Neural cell (in vitro differentiated cells): ENCODE measurements at regions not wholly inside any gene's neighbourhood (a gene's known extent, or its start where the extent isn't known, plus 50 kb on each side); places are given as distances from the start of the nearest gene placed in this dataset.
"Not testable (repeated sequence)": the region's sequence is repeated elsewhere in the genome, so short reads cannot be mapped to it uniquely, and the experiment has no call there.

Experiments
- H2AFZ ChIP-seq: fragments of 200-600, 300-800 bp; sonication (generic), shearing (Covaris generic); 2 replicates; pipeline ENCODE4 v1.6.0; 2014; ENCODE audit warnings: low read depth, mild to moderate bottlenecking, antibody characterized with exemption, low read length, moderate library complexity
- H3F3A ChIP-seq: fragments of 200-600 bp; shearing (Covaris generic); 2 replicates; pipeline ENCODE4 v1.6.1; 2016; ENCODE audit warnings: mild to moderate bottlenecking, moderate library complexity, mixed read lengths, antibody characterized with exemption, low read length; ENCODE audit not compliant: insufficient read depth, poor library complexity, severe bottlenecking
- H3K27ac ChIP-seq: fragments of 200-600, 300-800 bp; sonication (generic), shearing (Covaris generic); 2 replicates; pipeline ENCODE4 v1.5.1; 2014; ENCODE audit warnings: mild to moderate bottlenecking, low read length, moderate library complexity
- H3K27me3 ChIP-seq: fragments of 300-800, 200-600 bp; sonication (generic), shearing (Covaris generic); 2 replicates; pipeline ENCODE4 v1.6.0; 2014; ENCODE audit warnings: mild to moderate bottlenecking, low read depth, low read length, moderate library complexity; ENCODE audit not compliant: insufficient read depth
- H3K36me3 ChIP-seq: fragments of 300-800, 200-600 bp; sonication (generic), shearing (Covaris generic); 2 replicates; pipeline ENCODE4 v1.5.1; 2014; ENCODE audit warnings: mild to moderate bottlenecking, antibody characterized with exemption, low read length, moderate library complexity; ENCODE audit not compliant: insufficient read depth
- H3K4me2 ChIP-seq: fragments of 300-800, 200-600 bp; sonication (generic), shearing (Covaris generic); 2 replicates; pipeline ENCODE4 v1.6.0; 2014; ENCODE audit warnings: mild to moderate bottlenecking, low read length
- H3K4me3 ChIP-seq: fragments of 300-800, 200-600 bp; sonication (generic), shearing (Covaris generic); 2 replicates; pipeline ENCODE4 v1.5.1; 2014; ENCODE audit warnings: mild to moderate bottlenecking, low read length, moderate library complexity
- H3K79me2 ChIP-seq: fragments of 200-600 bp; shearing (Covaris generic); replicated peaks from 2 replicates; pipeline ENCODE4 v1.6.0; 2014; ENCODE audit warnings: mild to moderate bottlenecking, low read length, moderate library complexity; ENCODE audit not compliant: insufficient read depth
- H3K9ac ChIP-seq: fragments of 300-800, 200-600 bp; sonication (generic), shearing (Covaris generic); 2 replicates; pipeline ENCODE4 v1.6.1; 2016; ENCODE audit warnings: mild to moderate bottlenecking, low read length, mixed read lengths
- H3K9me2 ChIP-seq: fragments of 200-600 bp; shearing (Covaris generic); 2 replicates; pipeline ENCODE4 v1.6.1; 2016; ENCODE audit warnings: mild to moderate bottlenecking, low read length, mixed read lengths; ENCODE audit not compliant: insufficient read depth
- H3K9me3 ChIP-seq: fragments of 200-600, 300-800 bp; sonication (generic), shearing (Covaris generic); 2 replicates; pipeline ENCODE4 v1.6.1; 2016; ENCODE audit warnings: mild to moderate bottlenecking, mixed run types, low read length, moderate library complexity, mixed read lengths
- H4K20me1 ChIP-seq: fragments of 200-600 bp; shearing (Covaris generic); 2 replicates; pipeline ENCODE4 v1.6.1; 2016; ENCODE audit warnings: mild to moderate bottlenecking, mixed run types; ENCODE audit not compliant: insufficient read depth
- CTCF ChIP-seq: fragments of 450-650 bp; IDR thresholded peaks from 2 replicates; pipeline ENCODE4 v1.5.1; 2014; ENCODE audit warnings: antibody characterized with exemption, mild to moderate bottlenecking, moderate library complexity; ENCODE audit not compliant: poor library complexity, severe bottlenecking
- EP300 ChIP-seq: fragments of 450-650 bp; conservative IDR thresholded peaks from 2 replicates; pipeline ENCODE4 v1.6.1; 2014; ENCODE audit warnings: antibody characterized with exemption, mild to moderate bottlenecking, moderate library complexity; ENCODE audit not compliant: poor library complexity, severe bottlenecking
- EZH2 ChIP-seq: fragments of 200-600, 300-800 bp; shearing (Covaris generic), sonication (generic); IDR thresholded peaks from 2 replicates; pipeline ENCODE4 v1.6.1; 2014; ENCODE audit warnings: antibody characterized with exemption, low read length, borderline replicate concordance, mild to moderate bottlenecking; ENCODE audit not compliant: insufficient read depth, poor library complexity, severe bottlenecking
- MXI1 ChIP-seq: fragments of 450-650 bp; conservative IDR thresholded peaks from 2 replicates; pipeline ENCODE4 v1.6.1; 2014; ENCODE audit warnings: antibody characterized with exemption, mild to moderate bottlenecking; ENCODE audit not compliant: poor library complexity, severe bottlenecking
- POLR2AphosphoS5 ChIP-seq: IDR thresholded peaks from 2 replicates; pipeline ENCODE4 v1.6.1; 2012
- RAD21 ChIP-seq: fragments of 450-650 bp; conservative IDR thresholded peaks from 2 replicates; pipeline ENCODE4 v1.6.1; 2014; ENCODE audit warnings: antibody characterized with exemption, mild to moderate bottlenecking, moderate library complexity
- REST ChIP-seq: IDR thresholded peaks from 2 replicates; pipeline ENCODE4 v1.6.1; 2012; ENCODE audit warnings: borderline replicate concordance
- SMC3 ChIP-seq: fragments of 450-650 bp; conservative IDR thresholded peaks from 2 replicates; pipeline ENCODE4 v1.6.1; 2014; ENCODE audit warnings: antibody characterized with exemption, mild to moderate bottlenecking, moderate library complexity; ENCODE audit not compliant: poor library complexity
- TAF1 ChIP-seq: IDR thresholded peaks from 2 replicates; pipeline ENCODE4 v1.6.1; 2012; ENCODE audit warnings: low read depth

DNA sequence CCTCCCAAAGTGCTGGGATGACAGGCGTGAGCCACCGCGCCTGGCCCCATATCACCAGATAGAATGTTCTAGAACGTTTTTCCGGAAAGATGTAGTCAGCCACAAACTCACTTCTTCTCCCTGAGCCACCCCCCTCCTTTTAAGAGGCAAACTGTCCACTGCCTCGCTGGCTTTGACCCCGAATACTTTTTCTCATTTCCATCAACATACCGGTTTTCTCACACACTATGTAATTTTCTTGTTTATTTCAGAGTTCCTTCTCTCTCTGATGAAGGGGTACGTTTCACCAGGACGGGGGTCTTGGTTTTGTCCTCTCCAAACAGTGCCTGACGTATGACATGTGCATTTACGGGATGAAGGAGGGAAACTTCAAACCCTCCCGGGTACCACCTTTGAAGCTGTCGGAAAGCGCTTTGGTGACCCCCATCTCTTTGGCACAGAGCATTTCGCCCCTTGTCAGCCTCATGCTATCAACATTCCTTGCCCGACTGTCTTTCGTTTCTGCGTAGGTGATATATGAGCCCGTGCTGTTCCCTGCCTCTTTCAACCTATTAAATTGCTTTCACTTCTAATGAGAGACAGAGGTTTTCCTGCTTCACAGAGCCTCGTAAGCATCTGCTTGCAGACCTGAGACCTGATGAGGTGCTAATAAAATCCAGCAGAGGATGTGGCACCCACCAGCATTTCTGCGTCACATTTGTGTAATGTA is 73.8 kb downstream of the CRLF2 start:
- H3F3A ChIP-seq: no peaks in the 10 kb centered on the region
- no peaks in the 10 kb centered on the region for H3K36me3 ChIP-seq
- no peak overlapping the region for H2AFZ ChIP-seq
- no peaks in the 10 kb centered on the region for H3K27me3 ChIP-seq
- H3K9ac ChIP-seq: no peak overlapping the region
- no peaks in the 10 kb centered on the region for H4K20me1 ChIP-seq
- no peaks in the 10 kb centered on the region for H3K79me2 ChIP-seq
- no peak overlapping the region for H3K27ac ChIP-seq
- H3K9me3 ChIP-seq: no peaks in the 10 kb centered on the region
- no peak overlapping the region for H3K4me3 ChIP-seq
- no peaks in the 10 kb centered on the region for H3K9me2 ChIP-seq
- no peak for TF ChIP-seq EZH2
- TF ChIP-seq SMC3: no peak
- TF ChIP-seq TAF1: no peak
- no peak for TF ChIP-seq REST
- no peak for TF ChIP-seq EP300
- no peak for TF ChIP-seq CTCF
- no peak for TF ChIP-seq MXI1
- no peak for TF ChIP-seq RAD21
- no peak for TF ChIP-seq POLR2AphosphoS5
- H3K4me2 ChIP-seq: no peak overlapping the region

DNA sequence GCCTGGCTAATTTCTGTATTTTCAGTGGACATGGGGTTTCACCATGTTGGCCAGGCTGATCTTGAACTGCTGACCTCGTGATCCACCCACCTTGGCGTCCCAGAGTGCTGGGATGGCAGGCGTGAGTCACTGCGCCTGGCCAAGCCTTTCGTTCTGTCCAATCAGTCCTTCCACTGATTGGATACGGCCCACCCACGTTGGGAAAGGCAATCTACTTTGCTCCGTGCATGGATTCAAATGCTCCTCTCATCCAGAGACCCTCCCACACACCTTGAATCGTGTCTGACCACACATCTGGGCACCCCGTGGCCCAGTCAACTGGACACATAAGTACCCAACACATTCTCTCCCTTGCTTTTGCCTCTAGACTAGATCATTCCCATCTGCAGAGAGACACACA is 74.9 kb downstream of the CRLF2 start:
- Histone ChIP-seq H3K4me2 (no peak overlapping the region), H3F3A (no peaks in the 10 kb centered on the region), H3K27me3 (no peaks in the 10 kb centered on the region), H3K9me2 (no peaks in the 10 kb centered on the region), H3K4me3 (no peak overlapping the region), H2AFZ (no peak overlapping the region), H3K9ac (no peak overlapping the region), H4K20me1 (no peaks in the 10 kb centered on the region), H3K36me3 (no peaks in the 10 kb centered on the region), H3K79me2 (no peaks in the 10 kb centered on the region), H3K27ac (no peak overlapping the region), H3K9me3 (no peaks in the 10 kb centered on the region)
- no peak for TF ChIP-seq MXI1
- no peak for TF ChIP-seq CTCF
- TF ChIP-seq RAD21: no peak
- no peak for TF ChIP-seq POLR2AphosphoS5
- TF ChIP-seq SMC3: no peak
- TF ChIP-seq REST: no peak
- TF ChIP-seq EZH2: no peak
- no peak for TF ChIP-seq TAF1
- no peak for TF ChIP-seq EP300

GRCh38 chrX:1136582-1136981 is 75.9 kb downstream of the CRLF2 start:
- not testable (repeated sequence) for H3F3A ChIP-seq, H3K79me2 ChIP-seq, H3K27me3 ChIP-seq, H3K27ac ChIP-seq, H4K20me1 ChIP-seq, H2AFZ ChIP-seq, H3K4me2 ChIP-seq, H3K9me3 ChIP-seq, H3K9me2 ChIP-seq, H3K9ac ChIP-seq, H3K36me3 ChIP-seq, H3K4me3 ChIP-seq
